HepG2 (cell line): ENCODE measurements at regions not wholly inside any gene's neighbourhood (a gene's known extent, or its start where the extent isn't known, plus 50 kb on each side); places are given as distances from the start of the nearest gene placed in this dataset.

ENCODE experiments used
- ATAC-seq: fragments of 200-7000 bp; cut with Tn5 transposase; 3 replicates; pipeline ENCODE4 v1.9.1; 2020; ENCODE audit warnings: mild to moderate bottlenecking, moderate library complexity
- BruUV-seq: library from RNA; stranded (reverse); fragments of 400-500 nt; replicated peaks from 2 replicates; lab custom pipeline; 2021; lab: Mats Ljungman, UMichigan
- CTCF ChIA-PET: fragments of 300-600 bp; formaldehyde crosslinking; extraction: SDS; loops from one replicate; lab custom pipeline; 2021; ENCODE audit warnings: low total read pairs, inconsistent platforms, low intra/inter-chr PET ratio; lab: Yijun Ruan, JAX
- POLR2A ChIA-PET: fragments of 350-600 bp; sonication (Branson Sonifier 250); formaldehyde crosslinking; loops from one replicate; lab custom pipeline; 2020; ENCODE audit warnings: antibody characterized with exemption, inconsistent platforms; lab: Yijun Ruan, JAX
- DNase-seq: peaks from one replicate; pipeline ENCODE4 v3.0.0-alpha.2; 2015; ENCODE audit warnings: low spot score
- FAIRE-seq: peaks from 3 replicates; lab custom pipeline; 2011; peaks lifted over from hg19 to GRCh38; lab: Jason Lieb, UNC
- H2AFZ ChIP-seq: one replicate; pipeline ENCODE4 v1.6.1; 2011; ENCODE audit warnings: low read length, inconsistent platforms
- H3K27ac ChIP-seq: fragments of 300-600 bp; 3 replicates; pipeline ENCODE4 v1.8.0; 2011; ENCODE audit warnings: mixed run types, mild to moderate bottlenecking, mixed read lengths, low read length, inconsistent platforms; ENCODE audit not compliant: insufficient read depth; ENCODE audit errors: extremely low read length
- H3K27me3 ChIP-seq, 2 experiments: fragments of 200-600 bp in 1 of 2; 2 replicates in 1 of 2; 3 replicates in 1 of 2; pipeline versions ENCODE4 v1.6.0 to v1.8.0; 2011; ENCODE audit warnings: low read length in 2 of 2, mild to moderate bottlenecking in 2 of 2, moderate library complexity in 2 of 2, inconsistent platforms in 1 of 2; ENCODE audit not compliant: insufficient read depth in 2 of 2, control insufficient read depth in 1 of 2
- H3K36me3 ChIP-seq, 2 experiments: fragments of 200-600 bp in 1 of 2; replicated peaks in 1 of 2; 2 replicates in 1 of 2; 3 replicates in 1 of 2; pipeline versions ENCODE4 v1.5.1 to v1.8.0; 2011; ENCODE audit warnings: low read length in 2 of 2, inconsistent platforms in 1 of 2; ENCODE audit not compliant: insufficient read depth in 2 of 2, control insufficient read depth in 1 of 2
- H3K4me1 ChIP-seq: 2 replicates; pipeline ENCODE4 v1.5.1; 2012; ENCODE audit warnings: low read length, inconsistent platforms; ENCODE audit not compliant: insufficient read depth
- H3K4me2 ChIP-seq: 2 replicates; pipeline ENCODE4 v1.6.0; 2011; ENCODE audit warnings: low read depth, low read length, inconsistent platforms
- H3K4me3 ChIP-seq, 3 experiments: fragments of 200-600 bp in 1 of 3; sonication (generic), shearing (Covaris generic) in 1 of 3; replicated peaks in 1 of 3; 2 replicates each; pipeline ENCODE4 v1.5.1; 2011 to 2016; ENCODE audit warnings: low read length in 3 of 3, inconsistent platforms in 2 of 3, low read depth in 2 of 3, mild to moderate bottlenecking in 2 of 3, control low read depth in 1 of 3, mixed read lengths in 1 of 3; ENCODE audit not compliant: insufficient read depth in 1 of 3
- H3K79me2 ChIP-seq: one replicate; pipeline ENCODE4 v1.6.1; 2011; ENCODE audit warnings: low read length, inconsistent platforms; ENCODE audit not compliant: insufficient read depth
- H3K9ac ChIP-seq: 2 replicates; pipeline ENCODE4 v1.6.0; 2011; ENCODE audit warnings: mild to moderate bottlenecking, low read depth, low read length, inconsistent platforms; ENCODE audit not compliant: insufficient read depth
- H3K9me3 ChIP-seq: 2 replicates; pipeline ENCODE4 v1.5.1; 2012; ENCODE audit warnings: mild to moderate bottlenecking, low read length
- H4K20me1 ChIP-seq: 2 replicates; pipeline ENCODE4 v1.6.0; 2011; ENCODE audit warnings: inconsistent platforms, mild to moderate bottlenecking, low read length, moderate library complexity; ENCODE audit not compliant: insufficient read depth
- AFF4 ChIP-seq: sonication (generic); formaldehyde crosslinking; IDR thresholded peaks from 2 replicates; pipeline ENCODE4 v1.4.0; 2020; ENCODE audit warnings: missing genetic modification reagents
- ATF2 ChIP-seq: sonication (generic); formaldehyde crosslinking; IDR thresholded peaks from 2 replicates; pipeline ENCODE4 v1.4.0; 2020; ENCODE audit warnings: missing genetic modification reagents
- CC2D1A ChIP-seq: sonication (generic); formaldehyde crosslinking; IDR thresholded peaks from 2 replicates; pipeline ENCODE4 v1.8.1; 2023; ENCODE audit warnings: mild to moderate bottlenecking, missing genetic modification reagents
- HES4 ChIP-seq: sonication (generic); formaldehyde crosslinking; IDR thresholded peaks from 2 replicates; pipeline ENCODE4 v1.9.0; 2021; ENCODE audit warnings: mild to moderate bottlenecking, missing genetic modification reagents, borderline replicate concordance
- MEF2D ChIP-seq: sonication (generic); formaldehyde crosslinking; IDR thresholded peaks from 2 replicates; pipeline ENCODE4 v1.5.1; 2020; ENCODE audit warnings: mild to moderate bottlenecking, missing genetic modification reagents
- POLR2A ChIP-seq, 2 experiments: IDR thresholded peaks; 2 replicates each; pipeline ENCODE4 v1.6.1; 2011; ENCODE audit warnings: low read depth in 2 of 2, low read length in 2 of 2, mild to moderate bottlenecking in 1 of 2, moderate library complexity in 1 of 2; ENCODE audit not compliant: insufficient read depth in 1 of 2
- RBM22 ChIP-seq: fragments of 200-400 bp; formaldehyde crosslinking; optimal IDR thresholded peaks from 2 replicates; pipeline ENCODE3; 2017; ENCODE audit warnings: mild to moderate bottlenecking, low read length, moderate library complexity
- THYN1 ChIP-seq: sonication (generic); formaldehyde crosslinking; IDR thresholded peaks from 2 replicates; pipeline ENCODE4 v1.8.1; 2023; ENCODE audit warnings: low read depth, mild to moderate bottlenecking, moderate library complexity, missing genetic modification reagents, borderline replicate concordance
- ZNF687 ChIP-seq: sonication (generic); formaldehyde crosslinking; IDR thresholded peaks from 2 replicates; pipeline ENCODE4 v1.5.1; 2020; ENCODE audit warnings: mild to moderate bottlenecking, missing genetic modification reagents, moderate library complexity
- ZNF720 ChIP-seq: sonication (generic); formaldehyde crosslinking; IDR thresholded peaks from 2 replicates; pipeline ENCODE4 v1.4.0; 2020; ENCODE audit warnings: missing genetic modification reagents
- WGBS: methylation state at CpG from one replicate; pipeline ENCODE4 v1.1.6; 2017; ENCODE audit warnings: low lambda C conversion rate; 5-methylcytosine and 5-hydroxymethylcytosine counted together
- in situ Hi-C: cut with HindIII; loops from 2 replicates; pipeline ENCODE4 v1.10.0; 2017; ENCODE audit warnings: low pct_unique_long_range_greater_than_20kb; ENCODE audit not compliant: extremely low pct_ligation_motif_present
- intact Hi-C: fragments of 100-400 bp; cut with micrococcal nuclease; formaldehyde crosslinking; loops from one replicate; pipeline ENCODE4 v1.10.0; 2022; ENCODE audit not compliant: unreplicated experiment
- TF ChIP-seq, protein P1 (sequence below): IDR thresholded peaks from 2 replicates; pipeline ENCODE4 v1.6.1; 2016; ENCODE audit warnings: missing compliant biosample characterization, missing genetic modification reagents, borderline replicate concordance

DNA sequence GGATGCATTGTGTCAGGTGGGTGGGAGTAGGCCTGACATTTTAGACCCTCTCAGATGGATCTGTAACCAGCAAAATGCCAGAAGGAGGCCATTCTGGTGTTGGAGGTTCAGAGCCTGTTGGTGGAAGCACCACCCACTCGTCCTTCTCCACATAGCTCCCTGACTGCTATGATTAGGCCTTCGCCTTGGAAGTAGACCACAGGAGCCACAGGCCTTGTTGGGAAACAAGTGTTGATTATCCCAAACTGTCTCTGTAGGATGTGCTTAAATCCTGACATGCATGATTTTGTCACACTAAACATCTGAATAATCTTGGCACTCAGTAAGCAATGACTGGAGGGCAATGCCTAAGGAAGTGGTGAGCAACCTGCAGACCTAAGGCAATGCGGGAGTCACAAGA lies 117.2 kb upstream of the LY86 start:
- ChIA-PET CTCF (no interaction called here), POLR2A (no interaction called here)
- no peaks in the 10 kb centered on the region for H3K9me3 ChIP-seq
- DNase-seq = no peak
- no peak overlapping the region for H2AFZ ChIP-seq
- intact Hi-C loops (no loop called here), in situ Hi-C loops (no loop called here)
- FAIRE-seq = no peak
- no peaks in the 10 kb centered on the region for H3K36me3 ChIP-seq
- H3K4me1 ChIP-seq = no peaks in the 10 kb centered on the region
- H3K4me3 ChIP-seq = no peak overlapping the region
- H3K27ac ChIP-seq = no peak overlapping the region
- H3K79me2 ChIP-seq = no peaks in the 10 kb centered on the region
- BruUV-seq = no TSS peak
- no peak for ATAC-seq
- 67% methylated on average over 1 of the region's 3 CpGs for WGBS
- H3K27me3 ChIP-seq = no peaks in the 10 kb centered on the region; a peak in 1 of 5 replicates
- H3K9ac ChIP-seq = no peak overlapping the region
- TF ChIP-seq RBM22 (no peak), POLR2A (IDR thresholded peaks at IDR 0.05; ENCODE audit: insufficient read depth in 1 of 2, low read depth in 2 of 2, low read length in 2 of 2) (no peak), ZNF687 (no peak), MEF2D (CRISPR knock-in tag) (no peak), ZNF720 (CRISPR knock-in tag) (no peak), THYN1 (CRISPR knock-in tag) (no peak), CC2D1A (CRISPR knock-in tag) (no peak), ATF2 (CRISPR knock-in tag) (no peak), AFF4 (CRISPR knock-in tag) (no peak), HES4 (CRISPR knock-in tag) (no peak)
- TF ChIP-seq, protein P1, sequence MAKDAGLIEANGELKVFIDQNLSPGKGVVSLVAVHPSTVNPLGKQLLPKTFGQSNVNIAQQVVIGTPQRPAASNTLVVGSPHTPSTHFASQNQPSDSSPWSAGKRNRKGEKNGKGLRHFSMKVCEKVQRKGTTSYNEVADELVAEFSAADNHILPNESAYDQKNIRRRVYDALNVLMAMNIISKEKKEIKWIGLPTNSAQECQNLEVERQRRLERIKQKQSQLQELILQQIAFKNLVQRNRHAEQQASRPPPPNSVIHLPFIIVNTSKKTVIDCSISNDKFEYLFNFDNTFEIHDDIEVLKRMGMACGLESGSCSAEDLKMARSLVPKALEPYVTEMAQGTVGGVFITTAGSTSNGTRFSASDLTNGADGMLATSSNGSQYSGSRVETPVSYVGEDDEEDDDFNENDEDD (CRISPR knock-in tag) = no peak
- TF ChIP-seq, all 625 proteins: peak for 0
- no peaks in the 10 kb centered on the region for H4K20me1 ChIP-seq
- no peak overlapping the region for H3K4me2 ChIP-seq
